Lower leg skin (tissue), 4 donors: ENCODE measurements at regions not wholly inside any gene's neighbourhood (a gene's known extent, or its start where the extent isn't known, plus 50 kb on each side); places are given as distances from the start of the nearest gene placed in this dataset.
"Not testable (repeated sequence)": the region's sequence is repeated elsewhere in the genome, so short reads cannot be mapped to it uniquely, and the experiment has no call there.

ENCODE experiments used
- DNase-seq, 2 donors: peaks; one replicate each; pipeline ENCODE4 v3.0.0-alpha.2; 2019; ENCODE audit warnings: low spot score in 2 of 2
- H3K4me3 ChIP-seq: fragments of 200-600 bp; sonication (generic); 2 replicates; pipeline ENCODE4 v1.5.1; 2017; ENCODE audit warnings: mild to moderate bottlenecking, low read depth; ENCODE audit not compliant: poor library complexity, severe bottlenecking
- POLR2A ChIP-seq, 2 donors: fragments of 450-650 bp; IDR thresholded peaks; one replicate each; pipeline ENCODE4 v1.6.1; 2016 to 2017; ENCODE audit warnings: antibody characterized with exemption in 2 of 2, mild to moderate bottlenecking in 1 of 2, moderate library complexity in 1 of 2
- WGBS, 2 donors: methylation state at CpG; one replicate each; pipeline ENCODE4 v1.1.5; 2018; 5-methylcytosine and 5-hydroxymethylcytosine counted together
- intact Hi-C: fragments of 100-400 bp; cut with DNase I; formaldehyde crosslinking; loops from one replicate; pipeline ENCODE4 v1.15.0; 2023; ENCODE audit warnings: low total_unique reads
- TF ChIP-seq, protein P1 (sequence below), 3 donors: fragments of 450-650 bp; IDR thresholded peaks; one replicate each; pipeline ENCODE4 v1.5.1; 2016; ENCODE audit warnings: antibody characterized with exemption in 3 of 3, mild to moderate bottlenecking in 3 of 3, moderate library complexity in 2 of 3

- DNase-seq = no peak
- TF ChIP-seq, protein P1, sequence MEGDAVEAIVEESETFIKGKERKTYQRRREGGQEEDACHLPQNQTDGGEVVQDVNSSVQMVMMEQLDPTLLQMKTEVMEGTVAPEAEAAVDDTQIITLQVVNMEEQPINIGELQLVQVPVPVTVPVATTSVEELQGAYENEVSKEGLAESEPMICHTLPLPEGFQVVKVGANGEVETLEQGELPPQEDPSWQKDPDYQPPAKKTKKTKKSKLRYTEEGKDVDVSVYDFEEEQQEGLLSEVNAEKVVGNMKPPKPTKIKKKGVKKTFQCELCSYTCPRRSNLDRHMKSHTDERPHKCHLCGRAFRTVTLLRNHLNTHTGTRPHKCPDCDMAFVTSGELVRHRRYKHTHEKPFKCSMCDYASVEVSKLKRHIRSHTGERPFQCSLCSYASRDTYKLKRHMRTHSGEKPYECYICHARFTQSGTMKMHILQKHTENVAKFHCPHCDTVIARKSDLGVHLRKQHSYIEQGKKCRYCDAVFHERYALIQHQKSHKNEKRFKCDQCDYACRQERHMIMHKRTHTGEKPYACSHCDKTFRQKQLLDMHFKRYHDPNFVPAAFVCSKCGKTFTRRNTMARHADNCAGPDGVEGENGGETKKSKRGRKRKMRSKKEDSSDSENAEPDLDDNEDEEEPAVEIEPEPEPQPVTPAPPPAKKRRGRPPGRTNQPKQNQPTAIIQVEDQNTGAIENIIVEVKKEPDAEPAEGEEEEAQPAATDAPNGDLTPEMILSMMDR (IDR thresholded peaks at IDR 0.05) = no peak
- no peak for TF ChIP-seq POLR2A (IDR thresholded peaks at IDR 0.05)
- intact Hi-C loops = no loop called here
- WGBS, 2 donors = 5 to 7% methylated on average over 2 of the region's 2 CpGs
- no peak overlapping the region for H3K4me3 ChIP-seq
Measured at GRCh38 chr16:22635357-22635761, 124.7 kb downstream of the NPIPB5 start.

GRCh38 chr16:22635801-22636200, 125.1 kb downstream of the NPIPB5 start:
- no peak for TF ChIP-seq POLR2A (IDR thresholded peaks at IDR 0.05)
- TF ChIP-seq, protein P1 (IDR thresholded peaks at IDR 0.05) = no peak
- no peak overlapping the region for H3K4me3 ChIP-seq
- WGBS, 2 donors = 37 to 46% methylated on average over 6 of the region's 6 CpGs
- DNase-seq = no peak
- intact Hi-C loops = no loop called here

GRCh38 chr16:22638393-22639206, 127.9 kb downstream of the NPIPB5 start:
- 56 to 63% methylated on average over 8 of the region's 8 CpGs for WGBS, 2 donors
- intact Hi-C loops = no loop called here
- peak in 1 of 2 donors; percentile 48 for DNase-seq
- TF ChIP-seq, protein P1 (IDR thresholded peaks at IDR 0.05) = no peak
- TF ChIP-seq POLR2A (IDR thresholded peaks at IDR 0.05) = no peak
- H3K4me3 ChIP-seq = no peak overlapping the region

GRCh38 chr16:22641131-22641628, 130.5 kb downstream of the NPIPB5 start:
- intact Hi-C loops = no loop called here
- no peak overlapping the region for H3K4me3 ChIP-seq
- no peak for DNase-seq
- WGBS, 2 donors = 35 to 41% methylated on average over 1 of the region's 1 CpG
- no peak for TF ChIP-seq POLR2A (IDR thresholded peaks at IDR 0.05)
- TF ChIP-seq, protein P1 (IDR thresholded peaks at IDR 0.05) = no peak

- H3K4me3 ChIP-seq = no peak overlapping the region
- no peak for DNase-seq
- TF ChIP-seq POLR2A (IDR thresholded peaks at IDR 0.05) = no peak
- TF ChIP-seq, protein P1 (IDR thresholded peaks at IDR 0.05) = no peak
- 65 to 69% methylated on average over 9 of the region's 9 CpGs for WGBS, 2 donors
- intact Hi-C loops = no loop called here
Measured at GRCh38 chr16:22642416-22643088, 131.9 kb downstream of the NPIPB5 start.

DNA sequence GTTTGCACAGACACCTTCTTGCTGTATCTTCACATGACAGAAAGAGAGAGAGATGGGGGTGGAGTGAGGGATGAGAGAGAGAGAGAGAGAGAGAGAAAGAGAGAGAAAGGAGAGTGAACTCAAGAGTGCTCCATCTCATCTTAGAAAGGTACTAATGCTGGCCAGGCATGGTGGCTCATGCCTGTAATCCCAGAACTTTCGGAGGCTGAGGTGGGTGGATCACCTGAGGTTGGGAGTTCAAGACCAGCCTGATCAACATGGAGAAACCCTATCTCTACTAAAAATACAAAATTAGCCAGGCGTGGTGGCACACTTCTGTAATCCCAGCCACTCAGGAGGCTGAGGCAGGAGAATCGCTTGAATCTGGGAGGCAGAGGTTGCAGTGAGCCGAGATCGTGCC, 132.5 kb downstream of the NPIPB5 start:
- H3K4me3 ChIP-seq, intact Hi-C loops, DNase-seq: not testable (repeated sequence)
- 95% methylated on average over 5 of the region's 5 CpGs for WGBS, 2 donors
